ENCODE measurements at regions not wholly inside any gene's neighbourhood (a gene's known extent, or its start where the extent isn't known, plus 50 kb on each side); places are given as distances from the start of the nearest gene placed in this dataset.
"Not testable (repeated sequence)": the region's sequence is repeated elsewhere in the genome, so short reads cannot be mapped to it uniquely, and the experiment has no call there.

DNA sequence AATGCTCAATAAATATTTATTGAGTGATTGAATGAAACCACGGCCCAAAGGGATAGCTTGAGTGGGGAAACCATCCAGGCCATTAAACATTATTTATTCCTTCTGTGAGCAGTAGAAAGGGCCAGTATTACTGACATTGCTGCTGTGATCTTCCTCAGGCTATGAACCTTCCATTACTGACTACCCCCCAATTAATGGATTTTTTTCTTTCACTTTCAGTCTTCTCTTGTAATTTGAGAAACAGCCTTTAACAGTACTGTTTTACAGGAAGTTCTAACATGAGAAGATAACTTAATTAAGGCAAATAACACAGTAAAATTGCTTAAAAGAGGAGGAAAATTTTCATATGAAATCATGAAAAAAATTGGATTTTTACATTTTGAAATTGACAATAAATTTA, 629.5 kb downstream of the TRHDE start:
- H2AFZ ChIP-seq (ENCODE audit: low read length) = peak overlapping the region; percentile 83
- no peak overlapping the region for H3K9ac ChIP-seq (ENCODE audit: low read length)

DNA sequence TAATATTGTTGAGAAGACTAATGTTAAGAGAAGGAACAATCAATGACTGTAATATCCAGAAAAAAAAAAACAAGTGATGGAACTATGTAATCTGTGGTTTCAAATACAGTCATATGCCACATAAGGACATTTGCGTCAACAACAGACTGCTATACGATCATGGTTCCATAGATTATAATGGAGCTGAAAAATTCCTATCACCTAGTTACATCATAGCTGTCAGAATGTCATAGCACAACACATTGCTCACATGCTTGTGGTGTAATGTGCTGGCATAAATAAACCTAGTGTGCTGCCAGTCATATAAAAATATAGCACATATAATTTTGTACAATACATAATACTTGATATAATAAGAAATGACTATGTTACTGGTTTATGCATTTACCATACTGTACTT, 653.5 kb downstream of the TRHDE start:
- Histone ChIP-seq H3K4me1 (ENCODE audit: low read length) (no peaks in the 10 kb centered on the region), H3F3A (ENCODE audit: insufficient read depth, low read length) (no peaks in the 10 kb centered on the region), H2AFZ (ENCODE audit: low read length) (no peak overlapping the region), H3K4me3 (ENCODE audit: low read length) (no peak overlapping the region), H3K79me2 (ENCODE audit: low read length) (no peaks in the 10 kb centered on the region), H3K9ac (ENCODE audit: low read length) (no peak overlapping the region), H3K9me3 (replicated peaks; ENCODE audit: insufficient read depth, low read length) (no peaks in the 10 kb centered on the region), H4K20me1 (ENCODE audit: insufficient read depth, low read length) (no peaks in the 10 kb centered on the region), H3K27ac (ENCODE audit: low read length) (no peak overlapping the region), H3K27me3 (replicated peaks; ENCODE audit: insufficient read depth, low read length) (no peaks in the 10 kb centered on the region), H3K4me2 (ENCODE audit: low read depth, low read length) (no peak overlapping the region), H3K36me3 (replicated peaks; ENCODE audit: insufficient read depth, low read length) (no peaks in the 10 kb centered on the region), H3K9me2 (replicated peaks; ENCODE audit: insufficient read depth, low read length) (no peaks in the 10 kb centered on the region)
- TF ChIP-seq EZH2phosphoT487 (IDR thresholded peaks at IDR 0.05; ENCODE audit: low read length) = no peak
- TF ChIP-seq, protein P1, sequence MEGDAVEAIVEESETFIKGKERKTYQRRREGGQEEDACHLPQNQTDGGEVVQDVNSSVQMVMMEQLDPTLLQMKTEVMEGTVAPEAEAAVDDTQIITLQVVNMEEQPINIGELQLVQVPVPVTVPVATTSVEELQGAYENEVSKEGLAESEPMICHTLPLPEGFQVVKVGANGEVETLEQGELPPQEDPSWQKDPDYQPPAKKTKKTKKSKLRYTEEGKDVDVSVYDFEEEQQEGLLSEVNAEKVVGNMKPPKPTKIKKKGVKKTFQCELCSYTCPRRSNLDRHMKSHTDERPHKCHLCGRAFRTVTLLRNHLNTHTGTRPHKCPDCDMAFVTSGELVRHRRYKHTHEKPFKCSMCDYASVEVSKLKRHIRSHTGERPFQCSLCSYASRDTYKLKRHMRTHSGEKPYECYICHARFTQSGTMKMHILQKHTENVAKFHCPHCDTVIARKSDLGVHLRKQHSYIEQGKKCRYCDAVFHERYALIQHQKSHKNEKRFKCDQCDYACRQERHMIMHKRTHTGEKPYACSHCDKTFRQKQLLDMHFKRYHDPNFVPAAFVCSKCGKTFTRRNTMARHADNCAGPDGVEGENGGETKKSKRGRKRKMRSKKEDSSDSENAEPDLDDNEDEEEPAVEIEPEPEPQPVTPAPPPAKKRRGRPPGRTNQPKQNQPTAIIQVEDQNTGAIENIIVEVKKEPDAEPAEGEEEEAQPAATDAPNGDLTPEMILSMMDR (IDR thresholded peaks at IDR 0.05; ENCODE audit: low read length) = no peak
- DNase-seq = no peak

More for the DNA sequence above, 629.5 kb downstream of the TRHDE start:
- no peaks in the 10 kb centered on the region for H4K20me1 ChIP-seq (ENCODE audit: insufficient read depth, low read length)
- H3K9me2 ChIP-seq (replicated peaks; ENCODE audit: insufficient read depth, low read length) = no peaks in the 10 kb centered on the region
- H3K4me1 ChIP-seq (ENCODE audit: low read length) = no peaks in the 10 kb centered on the region
- H3K36me3 ChIP-seq (replicated peaks; ENCODE audit: insufficient read depth, low read length) = no peaks in the 10 kb centered on the region
- H3K9me3 ChIP-seq (replicated peaks; ENCODE audit: insufficient read depth, low read length) = no peaks in the 10 kb centered on the region
- peak overlapping the region; percentile 53; the same call in 1 of the 2 replicates for H3K4me2 ChIP-seq (ENCODE audit: low read depth, low read length)
- no peak overlapping the region for H3K27ac ChIP-seq (ENCODE audit: low read length)
- peak overlapping the region; percentile 33 for H3K4me3 ChIP-seq (ENCODE audit: low read length)
- peak; percentile 54 for DNase-seq
- no peaks in the 10 kb centered on the region for H3F3A ChIP-seq (ENCODE audit: insufficient read depth, low read length)
- H3K27me3 ChIP-seq (replicated peaks; ENCODE audit: insufficient read depth, low read length) = no peaks in the 10 kb centered on the region
- no peaks in the 10 kb centered on the region for H3K79me2 ChIP-seq (ENCODE audit: low read length)
- TF ChIP-seq EZH2 (optimal IDR thresholded peaks at IDR 0.05; ENCODE audit: low read depth, low read length) (no peak), EZH2phosphoT487 (IDR thresholded peaks at IDR 0.05; ENCODE audit: low read length) (no peak)
- TF ChIP-seq, protein P1 (IDR thresholded peaks at IDR 0.05; ENCODE audit: low read length) = no peak

GRCh38 chr12:72931838-72932237, 659.7 kb downstream of the TRHDE start:
- not testable (repeated sequence) for H3K9ac ChIP-seq (ENCODE audit: low read length); H3K4me3 ChIP-seq (ENCODE audit: low read length); H4K20me1 ChIP-seq (ENCODE audit: insufficient read depth, low read length); H3K27me3 ChIP-seq (replicated peaks; ENCODE audit: insufficient read depth, low read length); H3K4me2 ChIP-seq (ENCODE audit: low read depth, low read length); H2AFZ ChIP-seq (ENCODE audit: low read length); H3K4me1 ChIP-seq (ENCODE audit: low read length); H3K79me2 ChIP-seq (ENCODE audit: low read length); H3K9me3 ChIP-seq (replicated peaks; ENCODE audit: insufficient read depth, low read length); H3K9me2 ChIP-seq (replicated peaks; ENCODE audit: insufficient read depth, low read length); H3K36me3 ChIP-seq (replicated peaks; ENCODE audit: insufficient read depth, low read length); H3F3A ChIP-seq (ENCODE audit: insufficient read depth, low read length); H3K27ac ChIP-seq (ENCODE audit: low read length); DNase-seq

DNA sequence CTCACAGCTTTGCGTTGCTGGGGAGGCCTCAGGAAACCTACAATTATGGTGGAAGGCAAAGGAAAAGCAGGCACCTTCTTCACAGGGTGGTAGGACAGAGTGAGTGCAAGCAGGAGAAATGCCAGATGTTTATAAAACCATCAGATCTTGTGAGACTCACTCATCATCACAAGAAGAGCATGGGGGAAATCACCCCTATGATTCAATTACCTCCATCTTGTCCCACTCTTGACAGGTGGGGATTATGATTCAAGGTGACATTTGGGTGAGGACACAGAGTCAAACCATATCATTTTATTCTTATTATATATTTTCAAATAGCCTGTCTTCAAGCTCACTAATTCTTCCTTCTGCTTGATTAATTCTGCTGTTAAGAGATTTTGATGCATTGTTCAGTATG, 665.3 kb downstream of the TRHDE start:
- H4K20me1 ChIP-seq (ENCODE audit: insufficient read depth, low read length) = no peaks in the 10 kb centered on the region
- no peak for DNase-seq
- H3K79me2 ChIP-seq (ENCODE audit: low read length) = no peaks in the 10 kb centered on the region
- H3K9me2 ChIP-seq (replicated peaks; ENCODE audit: insufficient read depth, low read length) = no peaks in the 10 kb centered on the region
- TF ChIP-seq EZH2phosphoT487 (IDR thresholded peaks at IDR 0.05; ENCODE audit: low read length) (no peak), EZH2 (optimal IDR thresholded peaks at IDR 0.05; ENCODE audit: low read depth, low read length) (no peak)
- TF ChIP-seq, protein P1 (IDR thresholded peaks at IDR 0.05; ENCODE audit: low read length) = no peak
- H3K9ac ChIP-seq (ENCODE audit: low read length) = no peak overlapping the region
- no peaks in the 10 kb centered on the region for H3K4me1 ChIP-seq (ENCODE audit: low read length)
- no peak overlapping the region for H3K27ac ChIP-seq (ENCODE audit: low read length)
- no peaks in the 10 kb centered on the region for H3K27me3 ChIP-seq (replicated peaks; ENCODE audit: insufficient read depth, low read length)
- no peak overlapping the region for H3K4me3 ChIP-seq (ENCODE audit: low read length)
- no peaks in the 10 kb centered on the region for H3K36me3 ChIP-seq (replicated peaks; ENCODE audit: insufficient read depth, low read length)
- no peak overlapping the region for H2AFZ ChIP-seq (ENCODE audit: low read length)
- no peak overlapping the region for H3K4me2 ChIP-seq (ENCODE audit: low read depth, low read length)
- no peaks in the 10 kb centered on the region for H3F3A ChIP-seq (ENCODE audit: insufficient read depth, low read length)
- H3K9me3 ChIP-seq (replicated peaks; ENCODE audit: insufficient read depth, low read length) = no peaks in the 10 kb centered on the region

Data from MM.1S (cell line).